ENCODE measurements at regions not wholly inside any gene's neighbourhood (a gene's known extent, or its start where the extent isn't known, plus 50 kb on each side); places are given as distances from the start of the nearest gene placed in this dataset.

DNA sequence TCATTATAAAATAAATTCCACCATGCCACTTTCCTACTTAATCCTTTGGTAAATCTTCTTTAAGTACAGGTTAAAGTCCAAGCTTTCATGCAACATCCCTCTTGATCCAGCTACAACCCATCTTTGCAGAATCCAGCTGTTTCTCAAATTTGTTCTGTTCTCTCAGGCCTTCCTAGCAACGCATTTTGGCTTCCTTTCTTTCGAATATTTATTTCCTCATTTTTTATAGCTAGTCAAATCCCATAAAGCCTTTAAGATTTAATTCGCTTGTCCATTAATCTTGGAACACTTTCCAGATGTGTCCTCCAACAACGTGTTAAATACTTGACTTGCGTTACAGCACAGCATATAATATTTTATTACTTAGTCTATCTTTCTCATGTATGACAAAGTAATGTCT lies 600.1 kb upstream of the CHORDC1 start:
- no TSS peak for BruUV-seq (replicated peaks)
- H3K4me3 ChIP-seq (ENCODE audit: low read depth, low read length, poor library complexity, severe bottlenecking), result no peak overlapping the region
- DNase-seq (ENCODE audit: low spot score), result no peak
- H3K36me3 ChIP-seq (ENCODE audit: insufficient read depth, low read length, poor library complexity, severe bottlenecking), result no peaks in the 10 kb centered on the region
- TF ChIP-seq EZH2 (IDR thresholded peaks at IDR 0.05; ENCODE audit: borderline replicate concordance, low read depth, low read length, poor library complexity, severe bottlenecking), result no peak
- TF ChIP-seq, protein P1, sequence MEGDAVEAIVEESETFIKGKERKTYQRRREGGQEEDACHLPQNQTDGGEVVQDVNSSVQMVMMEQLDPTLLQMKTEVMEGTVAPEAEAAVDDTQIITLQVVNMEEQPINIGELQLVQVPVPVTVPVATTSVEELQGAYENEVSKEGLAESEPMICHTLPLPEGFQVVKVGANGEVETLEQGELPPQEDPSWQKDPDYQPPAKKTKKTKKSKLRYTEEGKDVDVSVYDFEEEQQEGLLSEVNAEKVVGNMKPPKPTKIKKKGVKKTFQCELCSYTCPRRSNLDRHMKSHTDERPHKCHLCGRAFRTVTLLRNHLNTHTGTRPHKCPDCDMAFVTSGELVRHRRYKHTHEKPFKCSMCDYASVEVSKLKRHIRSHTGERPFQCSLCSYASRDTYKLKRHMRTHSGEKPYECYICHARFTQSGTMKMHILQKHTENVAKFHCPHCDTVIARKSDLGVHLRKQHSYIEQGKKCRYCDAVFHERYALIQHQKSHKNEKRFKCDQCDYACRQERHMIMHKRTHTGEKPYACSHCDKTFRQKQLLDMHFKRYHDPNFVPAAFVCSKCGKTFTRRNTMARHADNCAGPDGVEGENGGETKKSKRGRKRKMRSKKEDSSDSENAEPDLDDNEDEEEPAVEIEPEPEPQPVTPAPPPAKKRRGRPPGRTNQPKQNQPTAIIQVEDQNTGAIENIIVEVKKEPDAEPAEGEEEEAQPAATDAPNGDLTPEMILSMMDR (conservative IDR thresholded peaks at IDR 0.05; ENCODE audit: low read depth, low read length), result no peak
- intact Hi-C loops (cut with micrococcal nuclease; ENCODE audit: unreplicated experiment), result no loop called here
- no peaks in the 10 kb centered on the region for H3K9me3 ChIP-seq (ENCODE audit: low read depth, low read length, poor library complexity, severe bottlenecking)
- H3K27me3 ChIP-seq (replicated peaks; ENCODE audit: insufficient read depth, low read depth, low read length, poor library complexity), result no peaks in the 10 kb centered on the region
- POLR2A ChIA-PET (ENCODE audit: low non-redundant PET), result no interaction called here
- H3K4me1 ChIP-seq (ENCODE audit: insufficient read depth, low read length, poor library complexity, severe bottlenecking), result no peaks in the 10 kb centered on the region
- CTCF ChIA-PET, result no interaction called here
- H3K27ac ChIP-seq (ENCODE audit: low read depth, low read length, poor library complexity, severe bottlenecking), result no peak overlapping the region

DNA sequence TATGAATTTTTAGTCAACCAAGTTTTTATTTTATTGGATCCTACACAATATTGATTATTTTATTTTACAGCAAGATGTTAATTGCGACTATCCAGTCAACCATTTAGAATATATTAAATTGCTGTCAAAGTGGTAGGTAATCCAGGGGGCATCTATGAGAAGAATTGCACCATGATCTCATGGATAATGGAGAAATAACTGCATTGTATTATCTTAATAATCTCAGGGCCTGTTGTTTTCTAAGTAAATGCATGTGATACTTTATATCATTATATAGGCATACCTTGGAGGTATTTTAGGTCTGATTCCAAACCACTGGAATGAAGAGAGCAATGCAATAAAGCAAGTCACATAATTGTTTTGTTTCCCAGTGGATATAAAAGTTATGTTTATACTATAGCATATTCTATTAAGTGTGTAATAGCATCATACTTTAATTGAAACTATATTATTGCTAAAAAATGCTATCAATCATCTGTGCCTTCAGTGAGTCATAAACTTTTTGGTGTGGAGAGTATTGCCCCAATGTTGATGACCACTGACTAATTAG lies 595.4 kb upstream of the CHORDC1 start:
- no peaks in the 10 kb centered on the region for H3K36me3 ChIP-seq (ENCODE audit: insufficient read depth, low read length, poor library complexity, severe bottlenecking)
- intact Hi-C loops (cut with micrococcal nuclease; ENCODE audit: unreplicated experiment), result no loop called here
- POLR2A ChIA-PET (ENCODE audit: low non-redundant PET), result no interaction called here
- no peaks in the 10 kb centered on the region for H3K27me3 ChIP-seq (replicated peaks; ENCODE audit: insufficient read depth, low read depth, low read length, poor library complexity)
- no peak overlapping the region for H3K27ac ChIP-seq (ENCODE audit: low read depth, low read length, poor library complexity, severe bottlenecking)
- DNase-seq (ENCODE audit: low spot score), result no peak
- CTCF ChIA-PET, result no interaction called here
- H3K4me1 ChIP-seq (ENCODE audit: insufficient read depth, low read length, poor library complexity, severe bottlenecking), result no peaks in the 10 kb centered on the region
- no TSS peak for BruUV-seq (replicated peaks)
- H3K4me3 ChIP-seq (ENCODE audit: low read depth, low read length, poor library complexity, severe bottlenecking), result no peak overlapping the region
- no peaks in the 10 kb centered on the region for H3K9me3 ChIP-seq (ENCODE audit: low read depth, low read length, poor library complexity, severe bottlenecking)
- TF ChIP-seq, protein P1 (conservative IDR thresholded peaks at IDR 0.05; ENCODE audit: low read depth, low read length), result no peak
- TF ChIP-seq EZH2 (IDR thresholded peaks at IDR 0.05; ENCODE audit: borderline replicate concordance, low read depth, low read length, poor library complexity, severe bottlenecking), result no peak

DNA sequence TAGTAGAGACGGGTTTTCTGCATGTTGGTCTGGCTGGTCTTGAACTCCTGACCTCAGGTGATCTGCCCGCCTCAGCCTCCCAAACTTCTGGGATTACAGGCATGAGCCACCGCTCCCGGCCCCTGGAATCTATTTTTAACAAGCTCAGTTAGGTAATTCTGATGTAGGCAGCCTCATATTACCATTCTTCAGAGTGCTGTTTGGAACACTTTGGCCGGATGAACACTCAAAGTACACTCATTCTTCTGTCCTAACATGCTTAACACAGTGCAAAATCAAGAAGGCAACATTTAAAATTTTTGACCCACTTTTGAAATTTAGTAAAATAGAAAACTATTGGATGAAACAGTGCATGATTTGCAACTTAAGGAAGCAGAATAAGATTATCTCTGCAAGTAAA lies 586.7 kb upstream of the CHORDC1 start:
- BruUV-seq (replicated peaks), result no TSS peak
- POLR2A ChIA-PET (ENCODE audit: low non-redundant PET), result no interaction called here
- Histone ChIP-seq H3K36me3 (ENCODE audit: insufficient read depth, low read length, poor library complexity, severe bottlenecking) (no peaks in the 10 kb centered on the region), H3K27me3 (replicated peaks; ENCODE audit: insufficient read depth, low read depth, low read length, poor library complexity) (no peaks in the 10 kb centered on the region), H3K9me3 (ENCODE audit: low read depth, low read length, poor library complexity, severe bottlenecking) (no peaks in the 10 kb centered on the region), H3K4me3 (ENCODE audit: low read depth, low read length, poor library complexity, severe bottlenecking) (no peak overlapping the region), H3K4me1 (ENCODE audit: insufficient read depth, low read length, poor library complexity, severe bottlenecking) (no peaks in the 10 kb centered on the region), H3K27ac (ENCODE audit: low read depth, low read length, poor library complexity, severe bottlenecking) (no peak overlapping the region)
- no peak for DNase-seq (ENCODE audit: low spot score)
- no peak for TF ChIP-seq EZH2 (IDR thresholded peaks at IDR 0.05; ENCODE audit: borderline replicate concordance, low read depth, low read length, poor library complexity, severe bottlenecking)
- TF ChIP-seq, protein P1 (conservative IDR thresholded peaks at IDR 0.05; ENCODE audit: low read depth, low read length), result no peak
- CTCF ChIA-PET, result no interaction called here
- intact Hi-C loops (cut with micrococcal nuclease; ENCODE audit: unreplicated experiment), result no loop called here
